Lower lobe of right lung (tissue), 2 donors: ENCODE measurements at regions not wholly inside any gene's neighbourhood (a gene's known extent, or its start where the extent isn't known, plus 50 kb on each side); places are given as distances from the start of the nearest gene placed in this dataset.
A peak's percentile ranks its signal among the peaks of the same experiment; 100 is the strongest.

ENCODE experiments used
- ATAC-seq, 2 donors: fragments of 200-7000 bp; cut with Tn5 transposase; one replicate each; pipeline ENCODE4 v1.9.1; 2020 to 2022; ENCODE audit warnings: mild to moderate bottlenecking in 2 of 2, moderate library complexity in 2 of 2
- DNase-seq: peaks from one replicate; pipeline ENCODE4 v3.0.0-alpha.2; 2020
- H3K27ac ChIP-seq: fragments of 200-600 bp; one replicate; pipeline ENCODE4 v1.8.0; 2022
- H3K27me3 ChIP-seq: fragments of 200-600 bp; one replicate; pipeline ENCODE4 v1.8.0; 2022; ENCODE audit warnings: low read depth
- H3K36me3 ChIP-seq: fragments of 200-600 bp; one replicate; pipeline ENCODE4 v1.8.0; 2022; ENCODE audit warnings: mild to moderate bottlenecking
- H3K4me1 ChIP-seq: fragments of 200-600 bp; one replicate; pipeline ENCODE4 v1.8.0; 2022
- H3K4me3 ChIP-seq: fragments of 200-600 bp; one replicate; pipeline ENCODE4 v1.8.0; 2022; ENCODE audit warnings: mild to moderate bottlenecking
- H3K9me3 ChIP-seq: fragments of 200-600 bp; one replicate; pipeline ENCODE4 v1.8.0; 2022
- CTCF ChIP-seq: fragments of 200-600 bp; IDR thresholded peaks from one replicate; pipeline ENCODE4 v1.8.0; 2022; ENCODE audit warnings: antibody characterized with exemption, mild to moderate bottlenecking
- intact Hi-C: fragments of 100-400 bp; cut with DNase I; formaldehyde crosslinking; loops from one replicate; pipeline ENCODE4 v1.11.0; 2022
- donor health status: DM: no; HTN: yes; CAD: no; lungs with severe emphysema.

- no peaks in the 10 kb centered on the region for H3K9me3 ChIP-seq
- H3K27ac ChIP-seq: peak overlapping the region; percentile 49
- TF ChIP-seq CTCF: no peak
- H3K27me3 ChIP-seq: no peaks in the 10 kb centered on the region
- no peak overlapping the region for H3K4me3 ChIP-seq
- DNase-seq (no peak), ATAC-seq (no peak)
- H3K36me3 ChIP-seq: no peaks in the 10 kb centered on the region
- peaks cover 11% of the 10 kb centered on the region for H3K4me1 ChIP-seq
- intact Hi-C loops: no loop called here
Measured at GRCh38 chr21:28821276-28822122, 171.2 kb downstream of the LTN1 start.

- no peak overlapping the region for H3K27ac ChIP-seq
- no peaks in the 10 kb centered on the region for H3K36me3 ChIP-seq
- no peaks in the 10 kb centered on the region for H3K27me3 ChIP-seq
- no peak for DNase-seq
- no peak for ATAC-seq
- TF ChIP-seq CTCF: no peak
- intact Hi-C loops: no loop called here
- no peak overlapping the region for H3K4me3 ChIP-seq
- H3K4me1 ChIP-seq: peaks cover 7% of the 10 kb centered on the region
- no peaks in the 10 kb centered on the region for H3K9me3 ChIP-seq
Measured at GRCh38 chr21:28818663-28819278, 173.9 kb downstream of the LTN1 start.

DNA sequence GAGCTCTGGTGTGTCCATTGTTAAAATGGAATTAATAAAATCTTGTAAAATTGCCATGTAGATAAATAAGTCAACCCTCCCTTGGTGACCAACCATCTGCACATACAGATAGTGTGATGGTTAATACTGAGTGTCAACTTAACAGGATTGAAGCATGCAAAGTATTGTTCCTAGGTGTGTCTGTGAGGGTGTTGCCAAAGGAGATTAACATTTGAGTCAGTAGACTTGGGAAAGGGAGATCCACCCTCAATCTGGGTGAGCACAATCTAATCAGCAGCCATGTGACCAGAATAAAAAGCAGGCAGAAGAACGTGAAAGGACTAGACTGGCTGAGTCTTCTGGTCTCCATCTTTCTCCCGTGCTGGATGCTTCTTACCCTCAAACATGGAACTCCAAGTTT, 174.8 kb downstream of the LTN1 start:
- no peak for TF ChIP-seq CTCF
- Histone ChIP-seq H3K27me3 (no peaks in the 10 kb centered on the region), H3K9me3 (no peaks in the 10 kb centered on the region), H3K4me1 (no peaks in the 10 kb centered on the region), H3K4me3 (no peak overlapping the region), H3K36me3 (no peaks in the 10 kb centered on the region), H3K27ac (no peak overlapping the region)
- intact Hi-C loops: no loop called here
- no peak for DNase-seq
- ATAC-seq: no peak

GRCh38 chr21:28811860-28812259, 180.8 kb downstream of the LTN1 start:
- Histone ChIP-seq H3K9me3 (no peaks in the 10 kb centered on the region), H3K36me3 (no peaks in the 10 kb centered on the region), H3K27ac (no peak overlapping the region), H3K4me1 (no peaks in the 10 kb centered on the region), H3K4me3 (no peak overlapping the region), H3K27me3 (no peaks in the 10 kb centered on the region)
- ATAC-seq: no peak
- no peak for TF ChIP-seq CTCF
- intact Hi-C loops: no loop called here
- no peak for DNase-seq

GRCh38 chr21:28810826-28811524, 181.7 kb downstream of the LTN1 start:
- no peak for TF ChIP-seq CTCF
- Histone ChIP-seq H3K4me3 (no peak overlapping the region), H3K9me3 (no peaks in the 10 kb centered on the region), H3K27me3 (no peaks in the 10 kb centered on the region), H3K4me1 (no peaks in the 10 kb centered on the region), H3K36me3 (no peaks in the 10 kb centered on the region), H3K27ac (no peak overlapping the region)
- ATAC-seq (no peak), DNase-seq (no peak)
- intact Hi-C loops: no loop called here
